Natural killer cell (primary cell): ENCODE measurements at regions not wholly inside any gene's neighbourhood (a gene's known extent, or its start where the extent isn't known, plus 50 kb on each side); places are given as distances from the start of the nearest gene placed in this dataset.

Source experiments
- ATAC-seq, 3 donors: fragments of 150-1000 bp in 2 of 3; fragments of 200-7000 bp in 1 of 3; cut with Tn5 transposase; 1 replicate in 1 of 3; 2 replicates in 2 of 3; pipeline ENCODE4 v1.10.0; 2021; ENCODE audit warnings: mild to moderate bottlenecking in 2 of 3, moderate library complexity in 2 of 3
- DNase-seq, 2 donors: peaks; one replicate each; pipeline versions ENCODE4 v3.0.0 to v3.0.0-alpha.2; 2013 to 2021; ENCODE audit warnings: mixed read lengths in 1 of 2
- H3K27ac ChIP-seq: one replicate; pipeline ENCODE4 v1.5.1; 2013; ENCODE audit warnings: mild to moderate bottlenecking, low read length
- H3K27me3 ChIP-seq: one replicate; pipeline ENCODE4 v1.6.1; 2013; ENCODE audit warnings: low read length; ENCODE audit not compliant: control insufficient read depth, insufficient read depth
- H3K36me3 ChIP-seq: one replicate; pipeline ENCODE4 v1.6.1; 2013; ENCODE audit warnings: low read length; ENCODE audit not compliant: control insufficient read depth, insufficient read depth
- H3K4me1 ChIP-seq: one replicate; pipeline ENCODE4 v1.6.1; 2013; ENCODE audit warnings: low read length; ENCODE audit not compliant: control insufficient read depth, insufficient read depth
- H3K4me3 ChIP-seq: one replicate; pipeline ENCODE4 v1.5.1; 2013; ENCODE audit warnings: low read length
- H3K9me3 ChIP-seq: one replicate; pipeline ENCODE4 v1.6.1; 2013; ENCODE audit warnings: low read length; ENCODE audit not compliant: control insufficient read depth, insufficient read depth
- H3K27ac Mint-ChIP-seq, 2 donors: one replicate each; pipeline ENCODE4 v1.8.0; 2022; ENCODE audit warnings: mild to moderate bottlenecking in 2 of 2, mixed read lengths in 2 of 2, moderate library complexity in 1 of 2
- H3K27me3 Mint-ChIP-seq, 2 donors: one replicate each; pipeline ENCODE4 v1.8.0; 2022; ENCODE audit warnings: low read depth in 2 of 2, mixed read lengths in 2 of 2
- H3K36me3 Mint-ChIP-seq: one replicate; pipeline ENCODE4 v1.8.0; 2022; ENCODE audit warnings: mixed read lengths
- H3K4me1 Mint-ChIP-seq, 2 donors: one replicate each; pipeline ENCODE4 v1.8.0; 2022; ENCODE audit warnings: mixed read lengths in 2 of 2
- H3K4me3 Mint-ChIP-seq: one replicate; pipeline ENCODE4 v1.8.0; 2022; ENCODE audit warnings: mild to moderate bottlenecking, moderate library complexity, mixed read lengths
- H3K9me3 Mint-ChIP-seq, 2 donors: one replicate each; pipeline ENCODE4 v1.8.0; 2022; ENCODE audit warnings: mixed read lengths in 2 of 2
- WGBS: methylation state at CpG from one replicate; pipeline ENCODE4 v1.1.7; 2013; ENCODE audit warnings: missing lambda C conversion rate; ENCODE audit not compliant: insufficient coverage; 5-methylcytosine and 5-hydroxymethylcytosine counted together
- intact Hi-C: fragments of 100-400 bp; cut with micrococcal nuclease; formaldehyde crosslinking; loops from one replicate; pipeline ENCODE4 v1.14.2; 2022
- TF ChIP-seq, protein P1 (sequence below): fragments of 200-600 bp; IDR thresholded peaks from one replicate; pipeline ENCODE4 v1.8.0; 2022; ENCODE audit warnings: antibody characterized with exemption

DNA sequence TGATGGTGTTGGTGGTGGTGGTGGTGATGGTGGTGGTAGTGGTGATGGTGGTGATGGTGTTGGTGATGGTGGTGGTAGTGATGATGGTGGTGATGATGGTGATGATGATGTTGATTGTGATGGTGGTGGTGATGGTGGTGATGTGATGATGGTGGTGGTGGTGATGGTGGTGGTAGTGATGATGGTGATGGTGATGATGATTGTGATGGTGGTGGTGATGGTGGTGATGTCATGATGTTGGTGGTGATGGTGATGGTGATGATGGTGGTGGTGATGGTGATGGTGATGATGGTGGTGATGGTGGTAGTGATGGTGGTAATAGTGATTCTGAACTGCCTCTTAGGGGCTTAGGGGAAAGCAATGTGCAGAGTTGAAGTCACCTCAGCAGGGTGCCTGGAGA, 760.7 kb downstream of the GALR1 start:
- Mint-ChIP-seq H3K27ac (no peak overlapping the region), H3K27me3 (peaks cover 6 to 11% of the 10 kb centered on the region in 2 donors), H3K36me3 (no peaks in the 10 kb centered on the region), H3K4me1 (no peaks in the 10 kb centered on the region), H3K4me3 (no peak overlapping the region), H3K9me3 (peaks cover 4 to 10% of the 10 kb centered on the region in 2 donors)
- no peaks in the 10 kb centered on the region for H3K9me3 ChIP-seq
- ATAC-seq = no peak
- no peak overlapping the region for H3K4me3 ChIP-seq
- H3K4me1 ChIP-seq = no peaks in the 10 kb centered on the region
- H3K27ac ChIP-seq = no peak overlapping the region
- TF ChIP-seq, protein P1, sequence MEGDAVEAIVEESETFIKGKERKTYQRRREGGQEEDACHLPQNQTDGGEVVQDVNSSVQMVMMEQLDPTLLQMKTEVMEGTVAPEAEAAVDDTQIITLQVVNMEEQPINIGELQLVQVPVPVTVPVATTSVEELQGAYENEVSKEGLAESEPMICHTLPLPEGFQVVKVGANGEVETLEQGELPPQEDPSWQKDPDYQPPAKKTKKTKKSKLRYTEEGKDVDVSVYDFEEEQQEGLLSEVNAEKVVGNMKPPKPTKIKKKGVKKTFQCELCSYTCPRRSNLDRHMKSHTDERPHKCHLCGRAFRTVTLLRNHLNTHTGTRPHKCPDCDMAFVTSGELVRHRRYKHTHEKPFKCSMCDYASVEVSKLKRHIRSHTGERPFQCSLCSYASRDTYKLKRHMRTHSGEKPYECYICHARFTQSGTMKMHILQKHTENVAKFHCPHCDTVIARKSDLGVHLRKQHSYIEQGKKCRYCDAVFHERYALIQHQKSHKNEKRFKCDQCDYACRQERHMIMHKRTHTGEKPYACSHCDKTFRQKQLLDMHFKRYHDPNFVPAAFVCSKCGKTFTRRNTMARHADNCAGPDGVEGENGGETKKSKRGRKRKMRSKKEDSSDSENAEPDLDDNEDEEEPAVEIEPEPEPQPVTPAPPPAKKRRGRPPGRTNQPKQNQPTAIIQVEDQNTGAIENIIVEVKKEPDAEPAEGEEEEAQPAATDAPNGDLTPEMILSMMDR = no peak
- H3K27me3 ChIP-seq = no peaks in the 10 kb centered on the region
- intact Hi-C loops = no loop called here
- no peaks in the 10 kb centered on the region for H3K36me3 ChIP-seq
- DNase-seq = no peak

DNA sequence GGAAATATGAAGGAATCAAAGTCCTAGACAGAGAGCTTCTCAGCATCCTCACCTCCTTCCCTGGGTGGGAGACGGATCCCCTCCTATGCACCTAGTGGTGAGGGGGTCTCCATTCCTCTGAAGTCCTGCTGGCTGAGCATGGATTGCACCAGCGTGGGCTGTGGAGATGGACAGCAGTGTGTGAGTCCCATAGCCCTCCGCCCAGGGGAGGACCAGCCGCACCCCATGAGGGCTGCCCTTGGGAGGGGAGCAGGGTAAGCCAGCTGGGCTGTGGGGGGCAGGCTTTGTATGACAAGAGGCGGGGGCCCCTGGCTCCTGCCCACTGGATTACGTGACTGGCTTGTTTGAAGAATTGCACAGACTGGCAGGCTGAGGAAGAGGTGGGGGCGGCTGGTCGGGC, 768.2 kb downstream of the GALR1 start:
- H3K27ac Mint-ChIP-seq = no peak overlapping the region
- Histone ChIP-seq H3K27me3 (no peaks in the 10 kb centered on the region), H3K4me3 (no peak overlapping the region), H3K4me1 (no peaks in the 10 kb centered on the region), H3K36me3 (no peaks in the 10 kb centered on the region), H3K27ac (no peak overlapping the region), H3K9me3 (no peaks in the 10 kb centered on the region)
- peaks cover 0 to 3% of the 10 kb centered on the region in 2 donors for H3K27me3 Mint-ChIP-seq
- no peaks in the 10 kb centered on the region for H3K4me1 Mint-ChIP-seq
- H3K4me3 Mint-ChIP-seq = no peak overlapping the region
- WGBS = 82% methylated on average over 7 of the region's 8 CpGs
- intact Hi-C loops = no loop called here
- no peak for ATAC-seq
- H3K9me3 Mint-ChIP-seq = no peaks in the 10 kb centered on the region
- TF ChIP-seq, protein P1 = no peak
- DNase-seq = no peak
- H3K36me3 Mint-ChIP-seq = no peaks in the 10 kb centered on the region

- TF ChIP-seq, protein P1 = no peak
- Mint-ChIP-seq H3K27me3 (peaks cover 0 to 3% of the 10 kb centered on the region in 2 donors), H3K4me3 (no peak overlapping the region), H3K27ac (no peak overlapping the region), H3K36me3 (no peaks in the 10 kb centered on the region), H3K4me1 (no peaks in the 10 kb centered on the region), H3K9me3 (no peaks in the 10 kb centered on the region)
- Histone ChIP-seq H3K36me3 (no peaks in the 10 kb centered on the region), H3K27ac (no peak overlapping the region), H3K27me3 (no peaks in the 10 kb centered on the region), H3K4me3 (no peak overlapping the region), H3K9me3 (no peaks in the 10 kb centered on the region), H3K4me1 (no peaks in the 10 kb centered on the region)
- intact Hi-C loops = no loop called here
- no peak for DNase-seq
- WGBS = 49% methylated on average over 3 of the region's 3 CpGs
- ATAC-seq = no peak
These were observed 771.5 kb downstream of the GALR1 start for GRCh38 chr18:78021196-78021595.

DNA sequence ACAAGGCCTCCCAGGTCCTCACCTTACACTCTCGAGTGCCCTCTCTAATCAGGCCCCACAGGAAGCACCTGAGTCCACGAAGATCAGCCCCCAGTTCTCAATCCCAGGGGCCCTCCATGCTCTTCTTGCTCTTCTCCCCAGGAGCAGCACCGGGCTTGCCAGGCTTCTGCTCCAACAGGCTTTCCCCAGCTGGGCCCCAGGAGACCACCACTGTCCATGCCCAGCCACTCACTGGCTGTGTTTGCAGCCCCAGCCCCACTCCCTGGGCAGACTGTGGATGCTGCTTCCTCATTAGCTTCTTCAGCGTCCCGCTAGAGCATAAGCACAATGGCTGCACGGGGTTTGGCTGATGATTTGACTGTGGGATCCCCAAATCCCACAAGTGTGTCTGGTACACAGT, 781.9 kb downstream of the GALR1 start:
- TF ChIP-seq, protein P1 = no peak
- WGBS = 71% methylated on average over 6 of the region's 6 CpGs
- intact Hi-C loops = no loop called here
- no peaks in the 10 kb centered on the region for H3K36me3 Mint-ChIP-seq
- H3K9me3 ChIP-seq = no peaks in the 10 kb centered on the region
- H3K36me3 ChIP-seq = no peaks in the 10 kb centered on the region
- H3K27me3 Mint-ChIP-seq = no peaks in the 10 kb centered on the region
- no peaks in the 10 kb centered on the region for H3K4me1 ChIP-seq
- DNase-seq = no peak
- no peak for ATAC-seq
- no peak overlapping the region for H3K4me3 ChIP-seq
- peaks cover 3% of the 10 kb centered on the region in 2 donors for H3K9me3 Mint-ChIP-seq
- H3K27ac ChIP-seq = no peak overlapping the region
- no peaks in the 10 kb centered on the region for H3K27me3 ChIP-seq
- H3K4me1 Mint-ChIP-seq = no peaks in the 10 kb centered on the region
- H3K4me3 Mint-ChIP-seq = no peak overlapping the region
- H3K27ac Mint-ChIP-seq = no peak overlapping the region
